ENCODE measurements at regions not wholly inside any gene's neighbourhood (a gene's known extent, or its start where the extent isn't known, plus 50 kb on each side); places are given as distances from the start of the nearest gene placed in this dataset.
"Not testable (repeated sequence)": the region's sequence is repeated elsewhere in the genome, so short reads cannot be mapped to it uniquely, and the experiment has no call there.

DNA sequence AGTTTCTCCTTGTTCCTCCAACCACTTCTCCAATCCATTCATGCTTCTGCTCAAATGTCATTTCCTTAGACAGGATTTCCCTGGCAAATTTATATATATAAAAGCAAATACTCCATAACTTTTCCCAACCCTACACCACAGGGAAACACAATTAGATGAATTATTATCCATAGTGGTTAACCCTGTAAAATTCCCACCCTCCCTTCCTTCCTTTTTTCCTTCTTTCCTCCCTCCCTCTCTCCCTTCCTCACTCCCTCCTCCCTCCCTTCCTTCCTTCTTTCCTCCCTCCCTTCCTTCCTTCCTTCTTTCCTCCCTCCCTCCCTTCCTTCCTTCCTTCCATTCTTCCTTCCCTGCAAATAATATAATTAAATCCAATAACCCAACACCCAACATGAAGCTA is 617.7 kb downstream of the IRS1 start:
- Histone ChIP-seq H3K36me3 (ENCODE audit: insufficient read depth, low read length) (no peaks in the 10 kb centered on the region), H3K4me1 (ENCODE audit: insufficient read depth, low read length) (peaks cover 8% of the 10 kb centered on the region), H3K9me3 (ENCODE audit: control insufficient read depth, insufficient read depth, low read length) (no peaks in the 10 kb centered on the region; the same call in 1 of the 2 replicates)

GRCh38 chr2:226180281-226180884 is 619.2 kb downstream of the IRS1 start:
- H3K9me3 ChIP-seq (ENCODE audit: control insufficient read depth, insufficient read depth, low read length), result no peaks in the 10 kb centered on the region; the same call in 1 of the 2 replicates
- no peak overlapping the region for H3K9ac ChIP-seq (ENCODE audit: low read depth, low read length)
- H3K36me3 ChIP-seq (ENCODE audit: insufficient read depth, low read length), result no peaks in the 10 kb centered on the region
- H3K4me1 ChIP-seq (ENCODE audit: insufficient read depth, low read length), result peaks cover 4% of the 10 kb centered on the region

More for the DNA sequence above, 617.7 kb downstream of the IRS1 start:
- H3K9ac ChIP-seq (ENCODE audit: low read depth, low read length), result no peak overlapping the region

DNA sequence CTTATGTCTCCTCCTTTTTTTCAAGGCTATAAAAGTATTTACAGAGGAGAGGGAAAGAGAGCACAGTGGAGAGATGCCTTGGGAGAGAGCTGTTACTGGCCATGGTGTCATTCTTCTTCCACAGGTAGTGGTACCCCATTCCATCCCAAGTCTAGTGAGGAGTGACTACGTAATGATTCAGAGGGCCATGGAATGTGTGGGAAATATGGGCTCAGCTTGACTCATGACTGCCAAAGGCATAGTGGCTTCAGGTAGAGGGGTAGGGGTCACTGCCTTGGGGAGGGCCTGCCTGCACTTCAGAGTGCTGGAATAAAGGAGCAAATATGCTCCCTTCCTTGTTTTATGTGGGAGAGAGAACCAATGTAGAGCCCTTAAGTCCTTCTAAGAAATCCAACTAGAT is 620.6 kb downstream of the IRS1 start:
- no peaks in the 10 kb centered on the region for H3K36me3 ChIP-seq (ENCODE audit: insufficient read depth, low read length)
- no peaks in the 10 kb centered on the region for H3K4me1 ChIP-seq (ENCODE audit: insufficient read depth, low read length)
- no peak overlapping the region for H3K9ac ChIP-seq (ENCODE audit: low read depth, low read length)
- no peaks in the 10 kb centered on the region; the same call in 1 of the 2 replicates for H3K9me3 ChIP-seq (ENCODE audit: control insufficient read depth, insufficient read depth, low read length)

GRCh38 chr2:226176283-226176984 is 623.2 kb downstream of the IRS1 start:
- Histone ChIP-seq H3K9me3 (ENCODE audit: control insufficient read depth, insufficient read depth, low read length) (no peaks in the 10 kb centered on the region; the same call in 1 of the 2 replicates), H3K36me3 (ENCODE audit: insufficient read depth, low read length) (no peaks in the 10 kb centered on the region), H3K9ac (ENCODE audit: low read depth, low read length) (no peak overlapping the region), H3K4me1 (ENCODE audit: insufficient read depth, low read length) (no peaks in the 10 kb centered on the region)

DNA sequence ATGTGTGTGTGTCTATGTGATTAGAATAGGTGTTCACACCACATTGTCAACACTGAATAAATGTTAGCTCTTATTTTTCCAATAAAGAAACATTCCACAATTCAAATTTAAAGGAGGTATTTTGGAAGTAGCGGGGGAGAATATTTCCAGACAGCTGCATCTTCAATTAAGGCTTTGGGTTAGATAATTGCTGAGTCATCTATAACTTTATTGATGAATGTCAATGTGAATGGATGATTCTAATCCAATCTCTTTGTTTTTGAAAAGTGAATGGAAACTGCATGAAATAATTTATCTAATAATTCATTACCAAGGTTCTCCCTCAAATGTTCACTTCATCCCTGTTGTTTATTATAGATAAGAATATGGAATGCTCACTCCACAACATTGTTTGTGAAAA is 625.2 kb downstream of the IRS1 start:
- H3K4me1 ChIP-seq (ENCODE audit: insufficient read depth, low read length), result no peaks in the 10 kb centered on the region
- H3K9me3 ChIP-seq (ENCODE audit: control insufficient read depth, insufficient read depth, low read length), result no peaks in the 10 kb centered on the region; the same call in 1 of the 2 replicates
- no peaks in the 10 kb centered on the region for H3K36me3 ChIP-seq (ENCODE audit: insufficient read depth, low read length)
- H3K9ac ChIP-seq (ENCODE audit: low read depth, low read length), result no peak overlapping the region

DNA sequence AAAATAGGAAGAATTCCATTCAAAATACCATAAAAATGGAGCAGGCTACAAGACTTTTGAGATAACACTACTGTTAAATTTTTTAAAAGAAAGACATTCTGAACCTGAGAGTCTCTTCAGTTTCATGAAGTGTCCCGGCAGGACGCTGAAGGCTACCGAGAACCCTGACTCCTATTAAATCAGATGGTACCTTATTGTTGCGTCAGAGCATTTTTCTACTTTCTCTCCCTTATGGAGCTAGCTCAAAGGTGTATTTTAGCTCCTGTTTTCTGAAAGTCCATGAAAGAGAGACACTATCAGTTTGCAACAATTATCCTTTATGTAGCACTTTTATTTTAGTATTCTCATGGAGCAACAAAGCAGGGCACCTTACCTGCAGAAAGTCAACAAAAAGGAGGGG is 626.7 kb downstream of the IRS1 start:
- Histone ChIP-seq H3K9ac (ENCODE audit: low read depth, low read length) (no peak overlapping the region), H3K36me3 (ENCODE audit: insufficient read depth, low read length) (no peaks in the 10 kb centered on the region), H3K4me1 (ENCODE audit: insufficient read depth, low read length) (no peaks in the 10 kb centered on the region), H3K9me3 (ENCODE audit: control insufficient read depth, insufficient read depth, low read length) (no peaks in the 10 kb centered on the region)

GRCh38 chr2:226172309-226172708 is 627.3 kb downstream of the IRS1 start:
- H3K9me3 ChIP-seq (ENCODE audit: control insufficient read depth, insufficient read depth, low read length), result no peaks in the 10 kb centered on the region
- H3K36me3 ChIP-seq (ENCODE audit: insufficient read depth, low read length), result no peaks in the 10 kb centered on the region
- H3K4me1 ChIP-seq (ENCODE audit: insufficient read depth, low read length), result no peaks in the 10 kb centered on the region
- no peak overlapping the region for H3K9ac ChIP-seq (ENCODE audit: low read depth, low read length)

DNA sequence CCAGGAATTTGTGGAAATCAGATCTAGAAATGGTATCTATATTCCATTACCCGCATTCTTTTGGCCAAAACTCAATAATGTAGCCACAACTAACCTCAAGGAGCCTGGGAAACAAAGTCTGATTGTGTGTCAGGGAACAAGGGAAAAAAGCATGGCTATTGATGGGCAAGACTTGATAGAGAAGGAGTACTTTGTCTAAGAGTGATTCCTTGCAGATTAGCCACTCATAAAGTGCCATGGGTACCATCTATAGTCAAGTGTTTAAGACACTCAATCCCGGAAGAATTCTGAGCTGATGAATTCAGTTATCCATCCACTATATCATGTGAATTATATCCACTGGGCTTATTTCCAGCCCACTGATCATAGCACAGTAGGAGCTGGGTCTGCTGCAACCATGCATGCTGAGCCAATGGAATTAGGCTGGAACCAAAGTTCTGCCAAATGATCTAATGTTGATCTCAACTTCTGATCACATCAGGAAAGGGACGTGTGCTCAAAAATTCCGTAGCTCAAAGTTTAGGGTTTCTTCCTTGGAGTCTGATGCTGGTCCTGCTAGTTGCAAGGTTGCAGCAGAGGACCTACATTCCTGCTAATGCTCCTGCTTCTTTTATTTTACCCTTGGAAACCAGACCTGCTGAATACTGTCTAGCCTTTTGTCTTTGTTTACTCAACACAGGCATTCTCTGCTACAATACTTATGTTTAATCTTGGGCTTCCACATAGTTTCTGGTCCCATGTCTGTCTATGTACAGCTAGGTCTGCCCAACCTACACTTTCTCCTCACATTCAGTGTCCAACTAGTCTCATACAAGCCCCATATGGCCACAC is 629.7 kb downstream of the IRS1 start:
- H3K36me3 ChIP-seq (ENCODE audit: insufficient read depth, low read length), result no peaks in the 10 kb centered on the region
- no peak overlapping the region for H3K9ac ChIP-seq (ENCODE audit: low read depth, low read length)
- no peaks in the 10 kb centered on the region for H3K9me3 ChIP-seq (ENCODE audit: control insufficient read depth, insufficient read depth, low read length)
- no peaks in the 10 kb centered on the region for H3K4me1 ChIP-seq (ENCODE audit: insufficient read depth, low read length)

DNA sequence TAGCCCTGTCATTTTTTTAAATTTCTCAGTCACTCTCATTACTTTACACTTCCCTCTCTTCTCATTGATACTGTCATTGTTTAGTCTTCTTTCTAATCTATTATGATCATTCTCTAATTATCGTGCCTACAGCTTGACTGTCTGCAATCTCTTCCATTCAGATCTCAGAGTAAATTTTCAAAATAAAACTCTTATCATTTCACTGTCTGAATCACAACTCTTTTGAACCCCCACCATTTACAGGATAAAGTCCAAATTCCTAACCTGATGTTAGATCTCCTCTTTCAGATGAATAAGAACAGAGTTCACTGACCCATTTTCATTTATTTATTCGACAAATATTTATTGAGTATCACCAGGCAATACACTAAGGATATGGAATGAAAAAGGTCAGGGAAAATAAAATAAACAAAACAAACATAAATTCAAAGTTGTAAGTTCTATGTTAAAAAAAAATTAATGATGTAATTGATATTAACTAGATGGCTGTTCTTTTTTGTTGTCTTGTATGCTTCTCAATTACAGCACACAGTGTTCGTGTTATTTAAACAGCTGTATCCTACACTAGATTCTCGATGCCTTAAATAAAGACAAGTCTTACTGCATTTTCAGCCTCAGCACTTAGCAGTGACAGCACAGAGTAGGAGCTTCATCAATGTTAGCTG is 631.0 kb downstream of the IRS1 start:
- H3K36me3 ChIP-seq (ENCODE audit: insufficient read depth, low read length), result no peaks in the 10 kb centered on the region
- H3K4me1 ChIP-seq (ENCODE audit: insufficient read depth, low read length), result no peaks in the 10 kb centered on the region
- no peak overlapping the region for H3K9ac ChIP-seq (ENCODE audit: low read depth, low read length)
- H3K9me3 ChIP-seq (ENCODE audit: control insufficient read depth, insufficient read depth, low read length), result no peaks in the 10 kb centered on the region

GRCh38 chr2:226164512-226164911 is 635.1 kb downstream of the IRS1 start:
- Histone ChIP-seq H3K4me1 (ENCODE audit: insufficient read depth, low read length) (peaks cover 2% of the 10 kb centered on the region; the same call in 1 of the 2 replicates), H3K9me3 (ENCODE audit: control insufficient read depth, insufficient read depth, low read length) (no peaks in the 10 kb centered on the region), H3K9ac (ENCODE audit: low read depth, low read length) (no peak overlapping the region), H3K36me3 (ENCODE audit: insufficient read depth, low read length) (no peaks in the 10 kb centered on the region)

DNA sequence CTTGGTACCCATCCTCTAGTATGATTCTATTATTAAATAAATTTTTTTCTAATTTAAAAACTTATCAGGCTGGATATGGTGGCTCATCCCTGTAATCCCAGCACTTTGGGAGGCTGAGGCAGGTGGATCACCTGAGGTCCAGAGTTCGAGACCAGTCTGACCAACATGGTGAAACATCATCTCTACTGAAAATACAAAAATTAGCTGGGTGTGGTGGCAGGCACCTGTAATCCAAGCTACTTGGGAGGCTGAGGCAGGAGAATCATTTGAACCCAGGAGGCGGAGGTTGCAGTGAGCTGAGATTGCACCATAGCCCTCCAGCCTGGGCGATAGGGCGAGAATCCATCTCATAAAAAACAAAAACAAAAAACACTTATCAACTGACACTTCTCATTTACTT is 639.0 kb downstream of the IRS1 start:
- not testable (repeated sequence) for H3K9me3 ChIP-seq (ENCODE audit: control insufficient read depth, insufficient read depth, low read length); H3K9ac ChIP-seq (ENCODE audit: low read depth, low read length); H3K36me3 ChIP-seq (ENCODE audit: insufficient read depth, low read length)
- H3K4me1 ChIP-seq (ENCODE audit: insufficient read depth, low read length), result peaks cover 20% of the 10 kb centered on the region; the same call in 1 of the 2 replicates

- Histone ChIP-seq H3K9ac (ENCODE audit: low read depth, low read length) (peak overlapping the region; percentile 5; the same call in 1 of the 2 replicates), H3K36me3 (ENCODE audit: insufficient read depth, low read length) (no peaks in the 10 kb centered on the region), H3K9me3 (ENCODE audit: control insufficient read depth, insufficient read depth, low read length) (no peaks in the 10 kb centered on the region), H3K4me1 (ENCODE audit: insufficient read depth, low read length) (peaks cover 27% of the 10 kb centered on the region; the same call in 1 of the 2 replicates)
These were observed 639.6 kb downstream of the IRS1 start for GRCh38 chr2:226159875-226160479.

- H3K9ac ChIP-seq (ENCODE audit: low read depth, low read length), result no peak overlapping the region
- H3K4me1 ChIP-seq (ENCODE audit: insufficient read depth, low read length), result peaks cover 31% of the 10 kb centered on the region; the same call in 1 of the 2 replicates
- no peaks in the 10 kb centered on the region for H3K9me3 ChIP-seq (ENCODE audit: control insufficient read depth, insufficient read depth, low read length)
- no peaks in the 10 kb centered on the region for H3K36me3 ChIP-seq (ENCODE audit: insufficient read depth, low read length)
These were observed 640.7 kb downstream of the IRS1 start for GRCh38 chr2:226158940-226159339.

DNA sequence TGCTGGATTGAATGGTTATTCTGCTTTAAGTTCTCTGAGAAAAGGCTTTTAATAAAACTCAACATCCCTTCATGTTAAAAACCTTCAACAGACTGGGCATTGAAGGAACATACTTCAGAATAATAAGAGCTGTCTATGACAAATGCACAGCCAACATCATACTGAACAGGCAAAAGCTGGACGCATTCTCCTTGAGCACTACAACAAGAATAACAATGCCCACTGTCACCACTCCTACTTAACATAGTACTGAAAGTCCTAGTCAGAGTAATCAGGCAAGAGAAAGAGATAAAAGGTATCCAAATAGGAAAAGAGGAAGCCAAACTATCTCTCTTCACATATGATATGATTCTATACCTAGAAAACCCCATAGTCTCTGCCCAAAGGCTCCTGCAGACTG is 641.4 kb downstream of the IRS1 start:
- no peaks in the 10 kb centered on the region for H3K36me3 ChIP-seq (ENCODE audit: insufficient read depth, low read length)
- no peak overlapping the region for H3K9ac ChIP-seq (ENCODE audit: low read depth, low read length)
- peaks cover 31% of the 10 kb centered on the region; the same call in 1 of the 2 replicates for H3K4me1 ChIP-seq (ENCODE audit: insufficient read depth, low read length)
- H3K9me3 ChIP-seq (ENCODE audit: control insufficient read depth, insufficient read depth, low read length), result no peaks in the 10 kb centered on the region

Measured in ES-I3 (cell line).